ENCODE measurements at regions not wholly inside any gene's neighbourhood (a gene's known extent, or its start where the extent isn't known, plus 50 kb on each side); places are given as distances from the start of the nearest gene placed in this dataset.

DNA sequence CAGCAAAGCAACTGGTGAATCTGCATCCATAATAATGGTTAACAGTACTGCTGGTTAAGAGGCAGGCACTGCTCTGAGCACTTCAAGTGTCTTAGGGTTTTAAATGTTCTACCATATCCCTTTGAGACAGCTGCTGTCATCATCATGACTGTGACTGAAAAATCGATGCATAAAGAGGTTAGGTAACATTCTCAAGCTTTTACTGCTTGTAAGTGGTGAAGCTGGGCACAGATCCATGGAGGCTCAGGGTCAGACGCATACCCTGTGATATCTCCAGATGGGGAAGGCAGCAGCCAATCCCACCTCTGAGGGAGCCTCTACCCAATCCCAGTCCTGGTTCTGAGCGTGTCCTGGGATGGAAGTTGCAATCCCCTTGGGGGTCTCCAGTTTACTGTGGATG, 57.6 kb upstream of the SOX9 start:
- Histone ChIP-seq H3K27ac (ENCODE audit: low read length) (no peak overlapping the region), H3K27me3 (ENCODE audit: control insufficient read depth, insufficient read depth, low read length) (no peaks in the 10 kb centered on the region)

DNA sequence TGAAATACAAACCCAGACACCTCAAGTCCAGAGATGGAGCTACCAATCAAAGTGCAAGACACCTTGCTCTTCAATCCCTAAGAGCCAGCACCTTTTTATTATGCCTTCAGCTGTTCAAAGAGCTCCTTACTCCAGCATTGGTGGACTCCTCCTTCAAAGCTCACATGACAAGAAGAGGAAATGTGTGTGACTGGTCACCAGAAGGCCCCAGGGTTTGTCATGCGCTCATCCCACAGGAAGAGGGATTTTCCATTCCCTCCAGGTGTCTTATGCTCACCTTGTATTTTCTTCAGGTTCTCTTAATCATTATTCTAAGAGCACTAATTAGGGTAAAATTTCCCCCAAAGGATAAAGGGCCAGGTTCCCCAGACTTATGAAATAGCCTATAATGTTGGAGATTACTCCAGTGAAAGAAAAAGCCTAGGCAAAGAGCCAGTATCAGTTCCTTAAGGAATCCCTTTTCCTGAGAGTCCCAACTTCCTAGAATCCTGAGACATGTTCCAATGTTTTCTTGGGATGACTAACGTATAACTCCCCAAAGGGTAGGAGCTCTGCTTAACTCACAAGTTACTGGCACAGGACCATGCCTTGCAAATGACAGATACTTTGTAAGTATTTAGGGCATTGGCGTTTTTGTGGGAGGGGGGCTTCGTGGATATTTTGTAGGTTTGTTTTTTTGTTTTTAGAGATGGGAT, 56.9 kb upstream of the SOX9 start:
- Histone ChIP-seq H3K9ac (ENCODE audit: low read length) (no peak overlapping the region), H3K36me3 (ENCODE audit: control insufficient read depth, low read depth, low read length) (no peaks in the 10 kb centered on the region), H3K4me1 (ENCODE audit: control insufficient read depth, low read depth, low read length) (no peaks in the 10 kb centered on the region), H3K27me3 (ENCODE audit: control insufficient read depth, insufficient read depth, low read length) (no peaks in the 10 kb centered on the region), H3K27ac (ENCODE audit: low read length) (no peak overlapping the region), H3K9me3 (ENCODE audit: control insufficient read depth, low read depth, low read length) (no peaks in the 10 kb centered on the region), H3K4me3 (ENCODE audit: low read length) (no peak overlapping the region)

More for the DNA sequence above, 57.6 kb upstream of the SOX9 start:
- no peaks in the 10 kb centered on the region for H3K36me3 ChIP-seq (ENCODE audit: control insufficient read depth, low read depth, low read length)
- no peak overlapping the region for H3K9ac ChIP-seq (ENCODE audit: low read length)
- no peak overlapping the region for H3K4me3 ChIP-seq (ENCODE audit: low read length)
- H3K4me1 ChIP-seq (ENCODE audit: control insufficient read depth, low read depth, low read length) = no peaks in the 10 kb centered on the region
- no peaks in the 10 kb centered on the region for H3K9me3 ChIP-seq (ENCODE audit: control insufficient read depth, low read depth, low read length)

DNA sequence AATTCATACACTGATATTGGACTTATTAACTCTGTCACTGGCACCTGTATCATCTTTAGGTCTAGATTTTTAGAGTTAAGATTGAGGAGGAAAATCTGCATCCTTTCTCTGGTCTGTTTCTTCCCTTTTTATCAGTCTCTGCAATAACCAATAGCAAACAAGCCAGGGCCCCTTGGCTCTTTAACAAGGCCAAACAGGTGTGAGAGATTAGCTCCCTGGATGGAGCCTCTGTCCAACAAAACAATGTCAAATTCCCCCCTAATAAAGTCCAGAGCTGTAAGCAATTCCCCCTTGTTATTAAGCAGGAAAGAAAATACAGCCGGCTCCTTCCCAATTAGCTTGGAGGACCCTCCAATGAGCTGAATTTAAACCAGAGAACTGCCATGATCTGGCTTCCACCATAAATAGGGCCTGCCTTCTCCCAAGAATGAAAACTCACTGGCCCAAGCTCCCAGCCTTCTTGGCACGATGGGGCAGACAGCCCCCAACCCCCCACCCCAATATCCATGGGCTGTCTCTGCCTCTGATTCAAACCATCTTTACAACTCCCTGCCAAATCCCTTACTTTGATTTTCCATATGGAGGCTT, 56.1 kb upstream of the SOX9 start:
- H3K27me3 ChIP-seq (ENCODE audit: control insufficient read depth, insufficient read depth, low read length) = no peaks in the 10 kb centered on the region
- no peaks in the 10 kb centered on the region for H3K9me3 ChIP-seq (ENCODE audit: control insufficient read depth, low read depth, low read length)
- no peak overlapping the region for H3K4me3 ChIP-seq (ENCODE audit: low read length)
- H3K4me1 ChIP-seq (ENCODE audit: control insufficient read depth, low read depth, low read length) = no peaks in the 10 kb centered on the region
- H3K9ac ChIP-seq (ENCODE audit: low read length) = no peak overlapping the region
- no peaks in the 10 kb centered on the region for H3K36me3 ChIP-seq (ENCODE audit: control insufficient read depth, low read depth, low read length)
- no peak overlapping the region for H3K27ac ChIP-seq (ENCODE audit: low read length)

DNA sequence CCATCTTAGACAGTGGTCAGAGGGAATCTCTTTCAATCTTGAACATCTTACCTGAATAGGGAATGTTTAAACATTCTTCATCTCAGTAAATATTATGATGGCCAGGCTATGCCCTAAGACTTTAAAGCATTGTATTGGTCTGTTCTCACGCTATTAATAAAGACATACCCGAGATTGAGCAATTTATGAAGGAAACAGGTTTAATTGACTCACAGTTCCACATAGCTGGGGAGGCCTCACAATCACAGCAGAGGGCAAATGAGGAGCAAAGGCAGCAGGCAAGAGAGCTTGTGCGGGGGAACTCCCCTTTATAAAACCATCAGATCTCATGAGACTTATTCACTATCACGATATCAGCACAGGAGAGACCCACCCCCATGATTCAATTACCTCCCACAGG, 55.3 kb upstream of the SOX9 start:
- Histone ChIP-seq H3K27ac (ENCODE audit: low read length) (no peak overlapping the region), H3K4me1 (ENCODE audit: control insufficient read depth, low read depth, low read length) (no peaks in the 10 kb centered on the region)

DNA sequence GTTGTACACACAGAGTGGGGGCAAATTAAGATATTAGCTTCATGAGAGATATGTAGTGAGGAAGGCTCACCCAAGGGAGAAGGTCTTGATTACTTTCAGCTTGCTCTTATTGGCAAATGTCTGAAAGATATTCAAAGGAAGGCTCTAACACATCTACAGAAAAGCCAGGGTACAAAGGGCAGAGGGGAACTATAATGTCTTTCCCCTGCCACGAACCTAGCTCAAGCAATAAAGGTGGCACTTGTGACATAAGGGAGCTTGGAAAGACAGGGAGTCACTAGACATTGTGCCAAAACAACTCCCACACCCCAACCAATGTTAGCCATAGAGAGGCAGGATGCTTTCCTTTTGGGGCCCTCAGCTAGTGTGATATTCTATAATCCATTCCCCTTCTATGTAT, 52.2 kb upstream of the SOX9 start:
- Histone ChIP-seq H3K4me3 (ENCODE audit: low read length) (no peak overlapping the region), H3K27ac (ENCODE audit: low read length) (no peak overlapping the region), H3K27me3 (ENCODE audit: control insufficient read depth, insufficient read depth, low read length) (no peaks in the 10 kb centered on the region), H3K36me3 (ENCODE audit: control insufficient read depth, low read depth, low read length) (no peaks in the 10 kb centered on the region), H3K9ac (ENCODE audit: low read length) (no peak overlapping the region), H3K4me1 (ENCODE audit: control insufficient read depth, low read depth, low read length) (no peaks in the 10 kb centered on the region), H3K9me3 (ENCODE audit: control insufficient read depth, low read depth, low read length) (no peaks in the 10 kb centered on the region)

More for the DNA sequence above, 55.3 kb upstream of the SOX9 start:
- H3K27me3 ChIP-seq (ENCODE audit: control insufficient read depth, insufficient read depth, low read length) = no peaks in the 10 kb centered on the region
- H3K9me3 ChIP-seq (ENCODE audit: control insufficient read depth, low read depth, low read length) = no peaks in the 10 kb centered on the region
- H3K36me3 ChIP-seq (ENCODE audit: control insufficient read depth, low read depth, low read length) = no peaks in the 10 kb centered on the region
- no peak overlapping the region for H3K4me3 ChIP-seq (ENCODE audit: low read length)
- no peak overlapping the region for H3K9ac ChIP-seq (ENCODE audit: low read length)

DNA sequence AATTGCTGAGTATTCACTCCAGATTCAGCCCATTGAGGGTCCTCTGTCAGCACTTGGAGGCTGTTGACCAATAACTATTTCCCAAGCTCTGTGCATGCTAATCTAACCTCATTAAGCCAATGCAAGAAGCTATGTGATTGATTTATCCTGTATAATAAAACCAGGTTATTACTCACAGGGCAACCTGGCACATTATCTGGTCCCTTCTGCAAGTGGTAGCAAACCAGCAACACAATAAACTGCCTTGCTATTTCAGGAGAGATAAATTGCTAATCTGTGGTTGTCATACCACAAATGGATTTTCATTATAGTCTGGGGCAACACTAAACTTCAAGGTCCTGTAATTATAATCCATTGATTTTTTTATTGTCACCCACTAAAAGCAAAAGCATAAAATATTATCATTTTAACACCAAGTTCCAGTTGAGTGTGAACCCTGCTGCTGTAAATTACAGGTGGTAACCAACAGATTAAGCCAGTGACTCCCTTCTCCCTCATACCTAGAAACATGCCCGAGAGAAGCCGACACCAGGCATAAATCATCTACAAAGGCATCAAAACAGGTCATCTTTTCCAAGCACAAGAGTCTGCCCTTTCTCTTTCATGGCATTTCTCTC, 51.1 kb upstream of the SOX9 start:
- Histone ChIP-seq H3K4me1 (ENCODE audit: control insufficient read depth, low read depth, low read length) (no peaks in the 10 kb centered on the region), H3K27ac (ENCODE audit: low read length) (no peak overlapping the region), H3K4me3 (ENCODE audit: low read length) (no peak overlapping the region), H3K9me3 (ENCODE audit: control insufficient read depth, low read depth, low read length) (no peaks in the 10 kb centered on the region), H3K9ac (ENCODE audit: low read length) (no peak overlapping the region), H3K27me3 (ENCODE audit: control insufficient read depth, insufficient read depth, low read length) (no peaks in the 10 kb centered on the region), H3K36me3 (ENCODE audit: control insufficient read depth, low read depth, low read length) (no peaks in the 10 kb centered on the region)

Measured in iPS-18a (cell line).